PC-9 (cell line): ENCODE measurements at regions not wholly inside any gene's neighbourhood (a gene's known extent, or its start where the extent isn't known, plus 50 kb on each side); places are given as distances from the start of the nearest gene placed in this dataset.

Experiments used
- CTCF ChIP-seq: fragments of 200-600 bp; sonication (generic); conservative IDR thresholded peaks from 2 replicates; pipeline ENCODE4 v1.6.1; 2017; ENCODE audit warnings: mixed run types, antibody characterized with exemption, mild to moderate bottlenecking, moderate library complexity
- EZH2 ChIP-seq: fragments of 200-600 bp; sonication (generic); IDR thresholded peaks from 2 replicates; pipeline ENCODE4 v1.8.0; 2017; ENCODE audit warnings: antibody characterized with exemption, low read depth

DNA sequence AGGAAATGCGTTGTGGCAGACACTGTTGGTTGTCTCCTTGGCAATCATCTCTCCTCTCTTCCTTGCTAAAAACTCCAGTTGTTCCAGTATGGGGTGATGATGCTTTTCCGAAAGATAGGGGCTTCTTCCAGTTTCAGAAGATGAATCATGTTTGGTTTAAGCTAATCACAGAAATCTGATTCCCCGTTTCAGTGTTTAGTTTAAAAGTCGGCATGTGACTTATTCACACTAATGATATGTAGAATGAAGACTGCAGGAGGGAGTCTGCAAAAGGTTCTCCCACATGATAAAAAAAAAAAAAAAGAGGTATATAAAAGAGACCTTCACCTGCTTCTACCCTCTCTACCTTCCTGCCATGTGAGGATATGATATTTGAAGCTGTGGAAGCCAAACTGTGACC, 239.0 kb upstream of the SIX2 start:
- TF ChIP-seq CTCF (no peak), EZH2 (no peak)
